Small intestine (tissue), 7 donors: ENCODE measurements at regions not wholly inside any gene's neighbourhood (a gene's known extent, or its start where the extent isn't known, plus 50 kb on each side); places are given as distances from the start of the nearest gene placed in this dataset.

Experiments used
- DNase-seq, 2 donors: peaks; one replicate each; pipeline versions ENCODE4 v3.0.0 to v3.0.0-alpha.2; 2013
- FAIRE-seq: peaks from 2 replicates; lab custom pipeline; 2012; peaks lifted over from hg19 to GRCh38; lab: Jason Lieb, UNC
- H3K27ac ChIP-seq, 3 donors: one replicate each; pipeline ENCODE4 v1.5.1; 2013; ENCODE audit warnings: low read length in 2 of 3, mild to moderate bottlenecking in 2 of 3, control low read depth in 1 of 3, inconsistent platforms in 1 of 3, low read depth in 1 of 3, moderate library complexity in 1 of 3
- H3K27me3 ChIP-seq, 3 donors: one replicate each; pipeline ENCODE4 v1.6.1; 2013; ENCODE audit warnings: low read length in 3 of 3, inconsistent platforms in 1 of 3; ENCODE audit not compliant: control insufficient read depth in 3 of 3, insufficient read depth in 3 of 3
- H3K36me3 ChIP-seq, 3 donors: one replicate each; pipeline ENCODE4 v1.6.1; 2013; ENCODE audit warnings: low read length in 3 of 3, inconsistent platforms in 1 of 3, low read depth in 1 of 3, mild to moderate bottlenecking in 1 of 3, moderate library complexity in 1 of 3; ENCODE audit not compliant: control insufficient read depth in 3 of 3, insufficient read depth in 2 of 3
- H3K4me1 ChIP-seq, 3 donors: one replicate each; pipeline ENCODE4 v1.6.1; 2013; ENCODE audit warnings: low read length in 2 of 3, inconsistent platforms in 1 of 3, low read depth in 1 of 3, mild to moderate bottlenecking in 1 of 3, moderate library complexity in 1 of 3; ENCODE audit not compliant: control insufficient read depth in 3 of 3, insufficient read depth in 2 of 3
- H3K4me3 ChIP-seq, 3 donors: one replicate each; pipeline ENCODE4 v1.5.1; 2013; ENCODE audit warnings: low read length in 3 of 3, control low read depth in 1 of 3, inconsistent platforms in 1 of 3, low read depth in 1 of 3, mild to moderate bottlenecking in 1 of 3, moderate library complexity in 1 of 3
- H3K9me3 ChIP-seq, 2 donors: one replicate each; pipeline ENCODE4 v1.6.1; 2013; ENCODE audit warnings: low read depth in 1 of 2, low read length in 1 of 2; ENCODE audit not compliant: control insufficient read depth in 2 of 2, insufficient read depth in 1 of 2
- WGBS, 3 donors: extraction: QIAGEN DNeasy Blood & Tissue Kit; methylation state at CpG; one replicate each; pipeline ENCODE4 v1.1.7; 2013; 5-methylcytosine and 5-hydroxymethylcytosine counted together
- donor health status: healthy with polysubstance abuse.
- donor health status: control.
- donor health status: control.
- donor health status: Bipolar disorder and iron deficiency.
- donor health status: healthy.

GRCh38 chr4:138727731-138728130 is 287.9 kb upstream of the NOCT start:
- FAIRE-seq (no peak), DNase-seq (no peak)
- WGBS, 3 donors: 68 to 74% (median 73%) methylated on average over 3 of the region's 3 CpGs

DNA sequence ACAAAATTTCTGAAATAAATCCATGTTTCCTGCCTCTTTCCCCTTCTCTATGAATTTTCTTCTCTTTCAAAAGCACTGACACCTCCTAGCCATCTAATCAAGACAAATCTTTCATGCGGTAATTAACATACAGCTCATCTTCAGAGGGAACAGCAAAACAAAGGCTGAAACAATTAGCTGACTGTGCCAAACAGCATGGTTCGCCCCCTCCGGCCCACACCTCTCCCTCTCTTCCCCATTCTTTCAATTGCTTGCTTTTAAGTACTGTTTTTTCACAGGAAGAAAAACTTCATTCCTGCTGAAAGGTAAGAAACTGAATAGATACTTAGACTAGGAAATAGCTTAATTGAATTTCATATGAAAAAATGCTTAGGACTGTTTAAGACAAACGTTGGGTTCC is 291.1 kb upstream of the NOCT start:
- Histone ChIP-seq H3K4me1 (no peaks in the 10 kb centered on the region), H3K27me3 (no peaks in the 10 kb centered on the region), H3K36me3 (no peaks in the 10 kb centered on the region), H3K4me3 (no peak overlapping the region), H3K9me3 (no peaks in the 10 kb centered on the region), H3K27ac (no peak overlapping the region)
- no peak for DNase-seq
- no peak for FAIRE-seq
- WGBS, 3 donors: 80 to 86% (median 80%) methylated on average over 4 of the region's 4 CpGs

More at GRCh38 chr4:138727731-138728130, 287.9 kb upstream of the NOCT start:
- Histone ChIP-seq H3K4me3 (no peak overlapping the region), H3K9me3 (no peaks in the 10 kb centered on the region), H3K36me3 (no peaks in the 10 kb centered on the region), H3K27me3 (no peaks in the 10 kb centered on the region), H3K27ac (no peak overlapping the region), H3K4me1 (no peaks in the 10 kb centered on the region)

- H3K27ac ChIP-seq: no peak overlapping the region
- no peaks in the 10 kb centered on the region for H3K27me3 ChIP-seq
- no peak overlapping the region for H3K4me3 ChIP-seq
- DNase-seq (no peak), FAIRE-seq (no peak)
- no peaks in the 10 kb centered on the region for H3K4me1 ChIP-seq
- 77 to 87% (median 80%) methylated on average over 9 of the region's 9 CpGs for WGBS, 3 donors
- no peaks in the 10 kb centered on the region for H3K9me3 ChIP-seq
- no peaks in the 10 kb centered on the region for H3K36me3 ChIP-seq
These were observed 298.8 kb upstream of the NOCT start for GRCh38 chr4:138716559-138717335.

GRCh38 chr4:138710297-138710696 is 305.3 kb upstream of the NOCT start:
- H3K27me3 ChIP-seq: no peaks in the 10 kb centered on the region
- FAIRE-seq (no peak), DNase-seq (no peak)
- no peak overlapping the region for H3K4me3 ChIP-seq
- 71 to 85% (median 73%) methylated on average over 7 of the region's 7 CpGs for WGBS, 3 donors
- no peaks in the 10 kb centered on the region for H3K9me3 ChIP-seq
- no peak overlapping the region for H3K27ac ChIP-seq
- H3K36me3 ChIP-seq: no peaks in the 10 kb centered on the region
- no peaks in the 10 kb centered on the region for H3K4me1 ChIP-seq

GRCh38 chr4:138709859-138710258 is 305.7 kb upstream of the NOCT start:
- Histone ChIP-seq H3K9me3 (no peaks in the 10 kb centered on the region), H3K27me3 (no peaks in the 10 kb centered on the region), H3K27ac (no peak overlapping the region), H3K4me3 (no peak overlapping the region), H3K36me3 (no peaks in the 10 kb centered on the region), H3K4me1 (no peaks in the 10 kb centered on the region)
- FAIRE-seq: no peak
- WGBS, 3 donors: 88 to 93% (median 92%) methylated on average over 3 of the region's 3 CpGs
- no peak for DNase-seq

DNA sequence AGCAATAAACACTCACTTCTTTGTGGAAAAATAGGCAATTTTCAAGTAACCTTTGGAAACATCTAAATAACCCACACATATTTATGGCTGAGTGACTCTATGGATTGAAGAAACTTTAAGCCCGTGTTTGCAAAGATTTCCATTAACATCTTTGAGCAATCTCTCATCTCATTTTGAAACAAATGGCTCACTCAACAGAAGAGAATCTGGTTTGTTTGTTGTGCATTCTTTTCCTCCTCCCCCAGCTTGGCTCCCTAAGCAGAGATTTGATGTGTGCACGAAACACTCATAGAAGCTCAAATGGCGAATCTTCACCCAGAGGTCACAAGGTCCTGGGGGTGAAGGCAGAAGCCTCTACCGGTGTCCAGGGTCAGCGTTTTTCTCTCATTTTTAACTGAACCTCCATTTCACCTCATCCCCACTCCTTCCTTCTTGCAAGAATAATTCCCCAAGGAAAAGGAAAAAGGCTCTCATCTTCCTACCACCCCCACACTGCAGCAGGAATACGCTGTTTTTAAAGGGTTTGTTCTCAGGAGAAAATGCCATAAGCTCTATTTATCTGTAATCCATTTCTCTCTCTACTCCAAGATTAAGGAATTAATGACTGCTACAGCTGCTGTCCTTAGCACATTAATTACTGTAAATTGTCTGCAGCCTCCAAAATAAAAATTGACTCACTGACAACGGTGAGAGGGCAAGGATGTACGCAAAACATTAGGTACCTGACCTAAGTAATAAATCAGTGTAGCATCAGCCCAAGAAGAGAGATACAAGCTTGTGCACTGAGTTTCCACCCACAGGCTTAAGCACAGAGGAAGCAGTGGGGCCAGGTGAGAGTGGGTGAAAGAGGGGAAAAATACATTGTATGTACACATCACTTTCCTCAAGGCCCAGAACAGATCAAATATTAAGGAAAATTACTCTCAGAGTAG is 307.6 kb upstream of the NOCT start:
- no peak overlapping the region for H3K27ac ChIP-seq
- WGBS, 3 donors: 68 to 79% (median 69%) methylated on average over 8 of the region's 8 CpGs
- no peaks in the 10 kb centered on the region for H3K9me3 ChIP-seq
- no peaks in the 10 kb centered on the region for H3K4me1 ChIP-seq
- H3K4me3 ChIP-seq: no peak overlapping the region
- no peaks in the 10 kb centered on the region for H3K36me3 ChIP-seq
- no peak for DNase-seq
- H3K27me3 ChIP-seq: no peaks in the 10 kb centered on the region
- no peak for FAIRE-seq

DNA sequence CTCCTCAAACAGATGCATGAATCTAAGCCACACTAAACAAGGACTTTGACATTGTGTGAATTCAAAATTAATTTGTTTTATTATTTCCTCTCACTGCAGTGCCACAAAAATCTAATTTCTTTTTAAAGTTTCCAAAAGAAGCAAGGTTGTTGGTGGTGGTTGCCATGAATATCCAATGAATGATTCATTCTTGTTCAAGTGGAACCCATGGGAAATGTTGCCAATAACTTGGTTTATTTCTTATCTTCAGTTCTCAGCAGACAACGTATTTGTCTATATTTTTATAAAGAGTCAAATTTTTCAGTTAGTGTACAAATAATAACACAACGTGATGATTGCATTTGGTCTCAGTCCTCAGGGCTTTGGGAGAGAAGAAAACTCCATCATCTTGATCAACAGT is 309.4 kb upstream of the NOCT start:
- Histone ChIP-seq H3K36me3 (no peaks in the 10 kb centered on the region), H3K4me1 (no peaks in the 10 kb centered on the region), H3K27me3 (no peaks in the 10 kb centered on the region), H3K27ac (no peak overlapping the region), H3K4me3 (no peak overlapping the region), H3K9me3 (no peaks in the 10 kb centered on the region)
- DNase-seq (no peak), FAIRE-seq (no peak)
- WGBS, 3 donors: 62 to 70% (median 63%) methylated on average over 2 of the region's 2 CpGs

DNA sequence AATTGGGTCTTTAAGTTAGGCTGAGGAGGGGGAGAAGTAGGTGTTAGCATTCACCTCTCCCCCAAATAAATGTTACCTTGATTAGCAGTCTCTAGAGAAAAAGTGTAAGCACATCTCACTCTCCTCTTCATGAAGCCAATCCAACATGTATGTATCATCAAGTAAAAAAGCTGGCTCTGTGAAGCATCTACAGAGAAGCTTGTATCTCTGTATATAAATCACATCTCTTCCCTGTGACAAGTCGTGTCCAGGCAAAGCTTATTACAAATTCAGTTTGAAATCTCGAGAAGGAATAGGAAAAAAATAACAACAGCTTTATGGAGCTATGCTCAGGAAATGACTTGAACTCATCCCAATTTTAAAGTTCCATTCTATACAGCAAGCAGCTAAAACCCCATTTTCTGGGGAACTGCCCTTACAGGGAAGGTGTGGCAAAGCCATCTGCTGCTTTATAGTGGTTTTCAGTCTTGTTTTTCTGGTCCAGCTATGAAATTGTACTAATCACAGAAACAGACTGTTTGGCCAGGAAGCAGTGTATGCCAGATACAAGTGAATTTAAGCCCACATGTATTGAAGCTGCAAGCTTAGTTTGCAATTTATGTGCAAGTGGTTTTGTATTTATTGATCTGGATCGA is 313.3 kb upstream of the NOCT start:
- H3K4me3 ChIP-seq: no peak overlapping the region
- H3K27ac ChIP-seq: no peak overlapping the region
- no peaks in the 10 kb centered on the region for H3K27me3 ChIP-seq
- WGBS, 3 donors: 45 to 59% (median 46%) methylated on average over 3 of the region's 3 CpGs
- no peaks in the 10 kb centered on the region for H3K4me1 ChIP-seq
- no peaks in the 10 kb centered on the region for H3K9me3 ChIP-seq
- no peak for FAIRE-seq
- no peak for DNase-seq
- no peaks in the 10 kb centered on the region for H3K36me3 ChIP-seq
